ENCODE measurements at regions not wholly inside any gene's neighbourhood (a gene's known extent, or its start where the extent isn't known, plus 50 kb on each side); places are given as distances from the start of the nearest gene placed in this dataset.

GRCh38 chr3:66839508-66839907 lies 158.6 kb upstream of the KBTBD8 start:
- no peak for TF ChIP-seq POLR2A (IDR thresholded peaks at IDR 0.05; ENCODE audit: low read depth, low read length)
- no peak for TF ChIP-seq TAF1 (IDR thresholded peaks at IDR 0.05; ENCODE audit: low read depth, low read length)
